HEK293 (cell line): ENCODE measurements at regions not wholly inside any gene's neighbourhood (a gene's known extent, or its start where the extent isn't known, plus 50 kb on each side); places are given as distances from the start of the nearest gene placed in this dataset.

Experiments
- CTCF ChIA-PET: fragments of 350-600 bp; formaldehyde crosslinking; extraction: SDS; loops from one replicate; lab custom pipeline; 2021; ENCODE audit warnings: antibody characterized with exemption; lab: Yijun Ruan, JAX
- POLR2A ChIA-PET: fragments of 300-600 bp; formaldehyde crosslinking; extraction: SDS; loops from one replicate; lab custom pipeline; 2020; ENCODE audit warnings: antibody characterized with exemption, inconsistent platforms; lab: Yijun Ruan, JAX
- H3K27ac ChIP-seq: fragments of 200-500 bp; sonication (Bioruptor generic); 2 replicates; pipeline ENCODE4 v1.5.1; 2014; ENCODE audit warnings: low read depth, low read length, control low read depth, inconsistent platforms; ENCODE audit errors: extremely low read depth
- H3K36me3 ChIP-seq, 2 experiments: fragments of 200-500 bp in 1 of 2; sonication (Bioruptor generic) in 1 of 2; 1 replicate in 1 of 2; 2 replicates in 1 of 2; pipeline ENCODE4 v1.5.1; 2014 to 2017; ENCODE audit warnings: inconsistent platforms in 2 of 2, low read length in 2 of 2; ENCODE audit not compliant: control insufficient read depth in 2 of 2, insufficient read depth in 1 of 2
- H3K4me1 ChIP-seq: fragments of 200-500 bp; sonication (Bioruptor generic); 2 replicates; pipeline ENCODE4 v1.5.1; 2014; ENCODE audit warnings: mild to moderate bottlenecking, low read length, inconsistent platforms; ENCODE audit not compliant: control insufficient read depth, insufficient read depth
- H3K4me3 ChIP-seq: 2 replicates; pipeline ENCODE4 v1.5.1; 2011; ENCODE audit warnings: low read depth, mild to moderate bottlenecking, control low read depth, low read length, moderate library complexity
- H3K9me3 ChIP-seq: fragments of 200-500 bp; sonication (Bioruptor generic); 2 replicates; pipeline ENCODE4 v1.5.1; 2014; ENCODE audit warnings: low read depth, low read length, inconsistent platforms; ENCODE audit not compliant: control insufficient read depth, insufficient read depth
- GLIS1 ChIP-seq: fragments of 450-650 bp; formaldehyde crosslinking; IDR thresholded peaks from 2 replicates; pipeline ENCODE4 v1.5.1; 2016; ENCODE audit warnings: missing biosample characterization, missing genetic modification characterization
- KLF10 ChIP-seq: fragments of 450-650 bp; IDR thresholded peaks from 2 replicates; pipeline ENCODE4 v1.5.1; 2018; ENCODE audit warnings: missing biosample characterization, mild to moderate bottlenecking, missing genetic modification characterization
- ZFHX2 ChIP-seq: fragments of 450-650 bp; formaldehyde crosslinking; conservative IDR thresholded peaks from 2 replicates; pipeline ENCODE4 v1.5.1; 2016; ENCODE audit warnings: missing biosample characterization, missing genetic modification characterization
- ZFP3 ChIP-seq: fragments of 450-650 bp; formaldehyde crosslinking; IDR thresholded peaks from 2 replicates; pipeline ENCODE4 v1.5.1; 2016; ENCODE audit warnings: low read depth, missing biosample characterization, missing genetic modification characterization
- ZNF121 ChIP-seq: fragments of 450-650 bp; formaldehyde crosslinking; IDR thresholded peaks from 2 replicates; pipeline ENCODE4 v1.5.1; 2016; ENCODE audit warnings: missing biosample characterization, missing genetic modification characterization
- ZNF146 ChIP-seq: fragments of 450-650 bp; formaldehyde crosslinking; IDR thresholded peaks from 2 replicates; pipeline ENCODE4 v1.5.1; 2016; ENCODE audit warnings: missing biosample characterization, missing genetic modification characterization
- ZNF266 ChIP-seq: fragments of 450-650 bp; formaldehyde crosslinking; IDR thresholded peaks from 2 replicates; pipeline ENCODE4 v1.5.1; 2016; ENCODE audit warnings: missing biosample characterization, missing genetic modification characterization, low read depth
- ZNF292 ChIP-seq: fragments of 450-650 bp; formaldehyde crosslinking; IDR thresholded peaks from 2 replicates; pipeline ENCODE4 v1.5.1; 2016; ENCODE audit warnings: low read depth, missing biosample characterization, missing genetic modification characterization, borderline replicate concordance
- ZNF324 ChIP-seq: fragments of 450-650 bp; formaldehyde crosslinking; IDR thresholded peaks from 2 replicates; pipeline ENCODE4 v1.5.1; 2016; ENCODE audit warnings: missing biosample characterization, missing genetic modification characterization
- ZNF341 ChIP-seq: fragments of 450-650 bp; formaldehyde crosslinking; IDR thresholded peaks from 2 replicates; pipeline ENCODE4; 2016; ENCODE audit warnings: low read depth, missing biosample characterization, missing genetic modification characterization
- ZNF394 ChIP-seq: fragments of 450-650 bp; formaldehyde crosslinking; IDR thresholded peaks from 2 replicates; pipeline ENCODE4 v1.5.1; 2016; ENCODE audit warnings: missing biosample characterization, missing genetic modification characterization, mild to moderate bottlenecking, moderate library complexity, borderline replicate concordance
- ZNF521 ChIP-seq: fragments of 450-650 bp; formaldehyde crosslinking; IDR thresholded peaks from 2 replicates; pipeline ENCODE4 v1.5.1; 2017; ENCODE audit warnings: missing biosample characterization, mild to moderate bottlenecking, missing genetic modification characterization
- ZNF654 ChIP-seq: fragments of 450-650 bp; formaldehyde crosslinking; IDR thresholded peaks from 2 replicates; pipeline ENCODE4 v1.5.1; 2016; ENCODE audit warnings: low read depth, missing biosample characterization, missing genetic modification characterization
- ZNF658 ChIP-seq: fragments of 450-650 bp; formaldehyde crosslinking; IDR thresholded peaks from 2 replicates; pipeline ENCODE4; 2016; ENCODE audit warnings: missing biosample characterization, missing genetic modification characterization
- ZNF660 ChIP-seq: fragments of 450-650 bp; IDR thresholded peaks from 2 replicates; pipeline ENCODE4 v1.5.1; 2018; ENCODE audit warnings: missing biosample characterization, mild to moderate bottlenecking, missing genetic modification characterization
- ZNF664 ChIP-seq: fragments of 450-650 bp; formaldehyde crosslinking; IDR thresholded peaks from 2 replicates; pipeline ENCODE4 v1.5.1; 2016; ENCODE audit warnings: missing biosample characterization, missing genetic modification characterization
- ZNF701 ChIP-seq: fragments of 450-650 bp; formaldehyde crosslinking; IDR thresholded peaks from 2 replicates; pipeline ENCODE4 v1.5.1; 2016; ENCODE audit warnings: missing biosample characterization, missing genetic modification characterization
- TF ChIP-seq, protein P1 (sequence below): fragments of 450-650 bp; formaldehyde crosslinking; IDR thresholded peaks from 2 replicates; pipeline ENCODE4 v1.5.1; 2016; ENCODE audit warnings: missing biosample characterization, missing genetic modification characterization, low read depth
- TF ChIP-seq, protein P2 (sequence below): fragments of 450-650 bp; formaldehyde crosslinking; IDR thresholded peaks from 2 replicates; pipeline ENCODE4 v1.5.1; 2016; ENCODE audit warnings: missing biosample characterization, missing genetic modification characterization
- TF ChIP-seq, protein P3 (sequence below): fragments of 450-650 bp; formaldehyde crosslinking; IDR thresholded peaks from 2 replicates; pipeline ENCODE4 v1.5.1; 2016; ENCODE audit warnings: missing biosample characterization, missing genetic modification characterization
- TF ChIP-seq, protein P4 (sequence below): fragments of 450-650 bp; formaldehyde crosslinking; IDR thresholded peaks from 2 replicates; pipeline ENCODE4 v1.5.1; 2017; ENCODE audit warnings: missing biosample characterization, missing genetic modification characterization
- TF ChIP-seq, protein P5 (sequence below): fragments of 450-650 bp; formaldehyde crosslinking; IDR thresholded peaks from 2 replicates; pipeline ENCODE4 v1.5.1; 2016; ENCODE audit warnings: missing biosample characterization, missing genetic modification characterization
- TF ChIP-seq, protein P6 (sequence below): fragments of 450-650 bp; formaldehyde crosslinking; IDR thresholded peaks from 2 replicates; pipeline ENCODE4 v1.5.1; 2016; ENCODE audit warnings: missing biosample characterization, missing genetic modification characterization

DNA sequence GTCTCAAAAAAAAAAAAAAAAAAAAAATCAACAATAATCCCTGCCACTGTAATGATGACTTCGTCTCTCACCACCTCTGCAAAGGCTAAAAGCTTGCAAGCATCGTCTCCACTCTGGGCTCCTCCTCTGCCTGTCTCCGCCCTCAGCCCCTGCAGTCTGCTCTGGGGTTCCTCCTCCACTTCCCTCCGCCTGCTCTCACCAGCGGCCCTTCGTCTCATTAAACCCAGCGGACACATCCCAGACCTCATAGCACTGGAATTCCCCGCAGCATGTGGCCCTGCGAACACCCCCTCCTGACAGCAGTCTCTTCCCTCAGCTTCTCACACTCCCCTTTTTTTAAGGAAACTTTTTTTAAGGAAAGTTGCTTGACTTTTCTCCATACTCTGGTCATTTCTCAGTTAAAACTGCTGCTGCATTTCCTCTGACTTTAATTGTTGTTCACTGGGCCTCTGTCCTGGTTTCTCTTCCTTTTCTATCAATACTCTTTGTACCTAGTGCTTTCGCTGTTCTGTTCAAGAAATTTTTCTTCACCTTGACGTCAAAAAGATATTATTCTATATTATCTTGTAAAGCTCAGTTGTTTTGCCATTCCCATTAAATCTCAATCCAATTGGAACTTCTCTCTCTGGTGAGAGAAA is 70.9 kb upstream of the PLEKHG1 start:
- no peak overlapping the region for H3K4me3 ChIP-seq
- H3K36me3 ChIP-seq: no peaks in the 10 kb centered on the region
- no peaks in the 10 kb centered on the region for H3K4me1 ChIP-seq
- H3K9me3 ChIP-seq: no peaks in the 10 kb centered on the region
- H3K27ac ChIP-seq: no peak overlapping the region
- ChIA-PET POLR2A (no interaction called here), CTCF (interaction anchor here (0.7 to 1.0 kb wide), 4 partner anchors 12 to 305 kb away, joined by 3 to 4 read pairs (median 4); no protein-coding TSS in a partner anchor)
- no peak for TF ChIP-seq KLF10 (tag by site-specific recombination)
- no peak for TF ChIP-seq ZNF121
- TF ChIP-seq, protein P1, sequence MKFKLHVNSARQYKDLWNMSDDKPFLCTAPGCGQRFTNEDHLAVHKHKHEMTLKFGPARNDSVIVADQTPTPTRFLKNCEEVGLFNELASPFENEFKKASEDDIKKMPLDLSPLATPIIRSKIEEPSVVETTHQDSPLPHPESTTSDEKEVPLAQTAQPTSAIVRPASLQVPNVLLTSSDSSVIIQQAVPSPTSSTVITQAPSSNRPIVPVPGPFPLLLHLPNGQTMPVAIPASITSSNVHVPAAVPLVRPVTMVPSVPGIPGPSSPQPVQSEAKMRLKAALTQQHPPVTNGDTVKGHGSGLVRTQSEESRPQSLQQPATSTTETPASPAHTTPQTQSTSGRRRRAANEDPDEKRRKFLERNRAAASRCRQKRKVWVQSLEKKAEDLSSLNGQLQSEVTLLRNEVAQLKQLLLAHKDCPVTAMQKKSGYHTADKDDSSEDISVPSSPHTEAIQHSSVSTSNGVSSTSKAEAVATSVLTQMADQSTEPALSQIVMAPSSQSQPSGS: no peak
- TF ChIP-seq ZNF701 (tag by site-specific recombination): no peak
- TF ChIP-seq ZNF146 (tag by site-specific recombination): no peak
- peak; percentile 57 for TF ChIP-seq ZFHX2 (tag by site-specific recombination)
- TF ChIP-seq, protein P2, sequence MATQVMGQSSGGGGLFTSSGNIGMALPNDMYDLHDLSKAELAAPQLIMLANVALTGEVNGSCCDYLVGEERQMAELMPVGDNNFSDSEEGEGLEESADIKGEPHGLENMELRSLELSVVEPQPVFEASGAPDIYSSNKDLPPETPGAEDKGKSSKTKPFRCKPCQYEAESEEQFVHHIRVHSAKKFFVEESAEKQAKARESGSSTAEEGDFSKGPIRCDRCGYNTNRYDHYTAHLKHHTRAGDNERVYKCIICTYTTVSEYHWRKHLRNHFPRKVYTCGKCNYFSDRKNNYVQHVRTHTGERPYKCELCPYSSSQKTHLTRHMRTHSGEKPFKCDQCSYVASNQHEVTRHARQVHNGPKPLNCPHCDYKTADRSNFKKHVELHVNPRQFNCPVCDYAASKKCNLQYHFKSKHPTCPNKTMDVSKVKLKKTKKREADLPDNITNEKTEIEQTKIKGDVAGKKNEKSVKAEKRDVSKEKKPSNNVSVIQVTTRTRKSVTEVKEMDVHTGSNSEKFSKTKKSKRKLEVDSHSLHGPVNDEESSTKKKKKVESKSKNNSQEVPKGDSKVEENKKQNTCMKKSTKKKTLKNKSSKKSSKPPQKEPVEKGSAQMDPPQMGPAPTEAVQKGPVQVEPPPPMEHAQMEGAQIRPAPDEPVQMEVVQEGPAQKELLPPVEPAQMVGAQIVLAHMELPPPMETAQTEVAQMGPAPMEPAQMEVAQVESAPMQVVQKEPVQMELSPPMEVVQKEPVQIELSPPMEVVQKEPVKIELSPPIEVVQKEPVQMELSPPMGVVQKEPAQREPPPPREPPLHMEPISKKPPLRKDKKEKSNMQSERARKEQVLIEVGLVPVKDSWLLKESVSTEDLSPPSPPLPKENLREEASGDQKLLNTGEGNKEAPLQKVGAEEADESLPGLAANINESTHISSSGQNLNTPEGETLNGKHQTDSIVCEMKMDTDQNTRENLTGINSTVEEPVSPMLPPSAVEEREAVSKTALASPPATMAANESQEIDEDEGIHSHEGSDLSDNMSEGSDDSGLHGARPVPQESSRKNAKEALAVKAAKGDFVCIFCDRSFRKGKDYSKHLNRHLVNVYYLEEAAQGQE (tag by site-specific recombination): no peak
- TF ChIP-seq, protein P3, sequence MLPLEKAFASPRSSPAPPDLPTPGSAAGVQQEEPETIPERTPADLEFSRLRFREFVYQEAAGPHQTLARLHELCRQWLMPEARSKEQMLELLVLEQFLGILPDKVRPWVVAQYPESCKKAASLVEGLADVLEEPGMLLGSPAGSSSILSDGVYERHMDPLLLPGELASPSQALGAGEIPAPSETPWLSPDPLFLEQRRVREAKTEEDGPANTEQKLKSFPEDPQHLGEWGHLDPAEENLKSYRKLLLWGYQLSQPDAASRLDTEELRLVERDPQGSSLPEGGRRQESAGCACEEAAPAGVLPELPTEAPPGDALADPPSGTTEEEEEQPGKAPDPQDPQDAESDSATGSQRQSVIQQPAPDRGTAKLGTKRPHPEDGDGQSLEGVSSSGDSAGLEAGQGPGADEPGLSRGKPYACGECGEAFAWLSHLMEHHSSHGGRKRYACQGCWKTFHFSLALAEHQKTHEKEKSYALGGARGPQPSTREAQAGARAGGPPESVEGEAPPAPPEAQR (tag by site-specific recombination): no peak
- no peak for TF ChIP-seq ZNF654 (tag by site-specific recombination)
- no peak for TF ChIP-seq ZNF292 (tag by site-specific recombination)
- TF ChIP-seq ZNF341 (tag by site-specific recombination): peak; percentile 94
- TF ChIP-seq ZNF521: no peak
- TF ChIP-seq, protein P4, sequence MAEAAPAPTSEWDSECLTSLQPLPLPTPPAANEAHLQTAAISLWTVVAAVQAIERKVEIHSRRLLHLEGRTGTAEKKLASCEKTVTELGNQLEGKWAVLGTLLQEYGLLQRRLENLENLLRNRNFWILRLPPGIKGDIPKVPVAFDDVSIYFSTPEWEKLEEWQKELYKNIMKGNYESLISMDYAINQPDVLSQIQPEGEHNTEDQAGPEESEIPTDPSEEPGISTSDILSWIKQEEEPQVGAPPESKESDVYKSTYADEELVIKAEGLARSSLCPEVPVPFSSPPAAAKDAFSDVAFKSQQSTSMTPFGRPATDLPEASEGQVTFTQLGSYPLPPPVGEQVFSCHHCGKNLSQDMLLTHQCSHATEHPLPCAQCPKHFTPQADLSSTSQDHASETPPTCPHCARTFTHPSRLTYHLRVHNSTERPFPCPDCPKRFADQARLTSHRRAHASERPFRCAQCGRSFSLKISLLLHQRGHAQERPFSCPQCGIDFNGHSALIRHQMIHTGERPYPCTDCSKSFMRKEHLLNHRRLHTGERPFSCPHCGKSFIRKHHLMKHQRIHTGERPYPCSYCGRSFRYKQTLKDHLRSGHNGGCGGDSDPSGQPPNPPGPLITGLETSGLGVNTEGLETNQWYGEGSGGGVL (tag by site-specific recombination): no peak
- TF ChIP-seq, protein P5, sequence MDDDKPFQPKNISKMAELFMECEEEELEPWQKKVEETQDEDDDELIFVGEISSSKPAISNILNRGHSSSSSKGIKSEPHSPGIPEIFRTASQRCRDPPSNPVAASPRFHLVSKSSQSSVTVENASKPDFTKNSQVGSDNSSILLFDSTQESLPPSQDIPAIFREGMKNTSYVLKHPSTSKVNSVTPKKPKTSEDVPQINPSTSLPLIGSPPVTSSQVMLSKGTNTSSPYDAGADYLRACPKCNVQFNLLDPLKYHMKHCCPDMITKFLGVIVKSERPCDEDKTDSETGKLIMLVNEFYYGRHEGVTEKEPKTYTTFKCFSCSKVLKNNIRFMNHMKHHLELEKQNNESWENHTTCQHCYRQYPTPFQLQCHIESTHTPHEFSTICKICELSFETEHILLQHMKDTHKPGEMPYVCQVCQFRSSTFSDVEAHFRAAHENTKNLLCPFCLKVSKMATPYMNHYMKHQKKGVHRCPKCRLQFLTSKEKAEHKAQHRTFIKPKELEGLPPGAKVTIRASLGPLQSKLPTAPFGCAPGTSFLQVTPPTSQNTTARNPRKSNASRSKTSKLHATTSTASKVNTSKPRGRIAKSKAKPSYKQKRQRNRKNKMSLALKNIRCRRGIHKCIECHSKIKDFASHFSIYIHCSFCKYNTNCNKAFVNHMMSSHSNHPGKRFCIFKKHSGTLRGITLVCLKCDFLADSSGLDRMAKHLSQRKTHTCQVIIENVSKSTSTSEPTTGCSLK (tag by site-specific recombination): no peak
- no peak for TF ChIP-seq ZNF324
- no peak for TF ChIP-seq ZNF394 (tag by site-specific recombination)
- no peak for TF ChIP-seq ZFP3 (tag by site-specific recombination)
- no peak for TF ChIP-seq GLIS1 (tag by site-specific recombination)
- TF ChIP-seq, protein P6, sequence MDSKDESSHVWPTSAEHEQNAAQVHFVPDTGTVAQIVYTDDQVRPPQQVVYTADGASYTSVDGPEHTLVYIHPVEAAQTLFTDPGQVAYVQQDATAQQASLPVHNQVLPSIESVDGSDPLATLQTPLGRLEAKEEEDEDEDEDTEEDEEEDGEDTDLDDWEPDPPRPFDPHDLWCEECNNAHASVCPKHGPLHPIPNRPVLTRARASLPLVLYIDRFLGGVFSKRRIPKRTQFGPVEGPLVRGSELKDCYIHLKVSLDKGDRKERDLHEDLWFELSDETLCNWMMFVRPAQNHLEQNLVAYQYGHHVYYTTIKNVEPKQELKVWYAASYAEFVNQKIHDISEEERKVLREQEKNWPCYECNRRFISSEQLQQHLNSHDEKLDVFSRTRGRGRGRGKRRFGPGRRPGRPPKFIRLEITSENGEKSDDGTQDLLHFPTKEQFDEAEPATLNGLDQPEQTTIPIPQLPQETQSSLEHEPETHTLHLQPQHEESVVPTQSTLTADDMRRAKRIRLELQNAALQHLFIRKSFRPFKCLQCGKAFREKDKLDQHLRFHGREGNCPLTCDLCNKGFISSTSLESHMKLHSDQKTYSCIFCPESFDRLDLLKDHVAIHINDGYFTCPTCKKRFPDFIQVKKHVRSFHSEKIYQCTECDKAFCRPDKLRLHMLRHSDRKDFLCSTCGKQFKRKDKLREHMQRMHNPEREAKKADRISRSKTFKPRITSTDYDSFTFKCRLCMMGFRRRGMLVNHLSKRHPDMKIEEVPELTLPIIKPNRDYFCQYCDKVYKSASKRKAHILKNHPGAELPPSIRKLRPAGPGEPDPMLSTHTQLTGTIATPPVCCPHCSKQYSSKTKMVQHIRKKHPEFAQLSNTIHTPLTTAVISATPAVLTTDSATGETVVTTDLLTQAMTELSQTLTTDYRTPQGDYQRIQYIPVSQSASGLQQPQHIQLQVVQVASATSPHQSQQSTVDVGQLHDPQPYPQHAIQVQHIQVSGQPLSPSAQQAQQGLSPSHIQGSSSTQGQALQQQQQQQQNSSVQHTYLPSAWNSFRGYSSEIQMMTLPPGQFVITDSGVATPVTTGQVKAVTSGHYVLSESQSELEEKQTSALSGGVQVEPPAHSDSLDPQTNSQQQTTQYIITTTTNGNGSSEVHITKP: no peak
- TF ChIP-seq ZNF660 (tag by site-specific recombination): no peak
- no peak for TF ChIP-seq ZNF266 (tag by site-specific recombination)
- TF ChIP-seq ZNF664: no peak
- no peak for TF ChIP-seq ZNF658
